Peyer's patch (tissue), 4 donors: ENCODE measurements at regions not wholly inside any gene's neighbourhood (a gene's known extent, or its start where the extent isn't known, plus 50 kb on each side); places are given as distances from the start of the nearest gene placed in this dataset.

Experiments used
- DNase-seq, 3 donors: peaks; one replicate each; pipeline ENCODE4 v3.0.0-alpha.2; 2017 to 2019
- H3K27ac ChIP-seq, 4 donors: fragments of 200-600 bp; sonication (generic); one replicate each; pipeline ENCODE4 v1.5.1; 2016 to 2019
- H3K27me3 ChIP-seq, 2 donors: fragments of 200-600 bp; sonication (generic); one replicate each; pipeline ENCODE4 v1.5.1; 2019
- H3K36me3 ChIP-seq, 3 donors: fragments of 200-600 bp; sonication (generic); one replicate each; pipeline ENCODE4 v1.5.1; 2016 to 2019
- H3K4me1 ChIP-seq, 4 donors: fragments of 200-600 bp; sonication (generic); one replicate each; pipeline ENCODE4 v1.5.1; 2016 to 2019
- H3K4me3 ChIP-seq, 4 donors: fragments of 200-600 bp; sonication (generic); 1 replicate in 3 of 4; 2 replicates in 1 of 4; pipeline ENCODE4 v1.5.1; 2016 to 2019; ENCODE audit warnings: mild to moderate bottlenecking in 1 of 4
- H3K9me3 ChIP-seq, 4 donors: fragments of 200-600 bp; sonication (generic); one replicate each; pipeline ENCODE4 v1.5.1; 2016 to 2019; ENCODE audit warnings: mild to moderate bottlenecking in 1 of 4
- POLR2A ChIP-seq, 2 donors: fragments of 450-650 bp; IDR thresholded peaks; one replicate each; pipeline ENCODE4 v1.5.1; 2017; ENCODE audit warnings: antibody characterized with exemption in 2 of 2, mild to moderate bottlenecking in 2 of 2, moderate library complexity in 2 of 2
- TF ChIP-seq, protein P1 (sequence below), 6 experiments: fragments of 450-650 bp in 4 of 6; fragments of 200-600 bp in 2 of 6; sonication (generic) in 1 of 6; IDR thresholded peaks; one replicate each; pipeline ENCODE4 v1.5.1; 2017 to 2019; ENCODE audit warnings: antibody characterized with exemption in 6 of 6, mild to moderate bottlenecking in 3 of 6, moderate library complexity in 1 of 6

- TF ChIP-seq, protein P1, sequence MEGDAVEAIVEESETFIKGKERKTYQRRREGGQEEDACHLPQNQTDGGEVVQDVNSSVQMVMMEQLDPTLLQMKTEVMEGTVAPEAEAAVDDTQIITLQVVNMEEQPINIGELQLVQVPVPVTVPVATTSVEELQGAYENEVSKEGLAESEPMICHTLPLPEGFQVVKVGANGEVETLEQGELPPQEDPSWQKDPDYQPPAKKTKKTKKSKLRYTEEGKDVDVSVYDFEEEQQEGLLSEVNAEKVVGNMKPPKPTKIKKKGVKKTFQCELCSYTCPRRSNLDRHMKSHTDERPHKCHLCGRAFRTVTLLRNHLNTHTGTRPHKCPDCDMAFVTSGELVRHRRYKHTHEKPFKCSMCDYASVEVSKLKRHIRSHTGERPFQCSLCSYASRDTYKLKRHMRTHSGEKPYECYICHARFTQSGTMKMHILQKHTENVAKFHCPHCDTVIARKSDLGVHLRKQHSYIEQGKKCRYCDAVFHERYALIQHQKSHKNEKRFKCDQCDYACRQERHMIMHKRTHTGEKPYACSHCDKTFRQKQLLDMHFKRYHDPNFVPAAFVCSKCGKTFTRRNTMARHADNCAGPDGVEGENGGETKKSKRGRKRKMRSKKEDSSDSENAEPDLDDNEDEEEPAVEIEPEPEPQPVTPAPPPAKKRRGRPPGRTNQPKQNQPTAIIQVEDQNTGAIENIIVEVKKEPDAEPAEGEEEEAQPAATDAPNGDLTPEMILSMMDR (IDR thresholded peaks at IDR 0.05), result no peak
- TF ChIP-seq POLR2A (IDR thresholded peaks at IDR 0.05), result no peak
- H3K4me3 ChIP-seq, result no peak overlapping the region
- H3K27me3 ChIP-seq, result no peaks in the 10 kb centered on the region
- H3K27ac ChIP-seq, result no peak overlapping the region
- H3K4me1 ChIP-seq, result peaks cover 0 to 8% (median 0%) of the 10 kb centered on the region in 4 donors
- no peak for DNase-seq
- H3K36me3 ChIP-seq, result no peaks in the 10 kb centered on the region
- no peaks in the 10 kb centered on the region for H3K9me3 ChIP-seq
These were observed 87.9 kb downstream of the KLF15 start for GRCh38 chr3:126269354-126269753.

GRCh38 chr3:126268866-126269265 is 88.3 kb downstream of the KLF15 start:
- H3K4me3 ChIP-seq, result no peak overlapping the region
- DNase-seq, result peak in 1 of 3 donors; percentile 32
- H3K27me3 ChIP-seq, result no peaks in the 10 kb centered on the region
- no peaks in the 10 kb centered on the region for H3K36me3 ChIP-seq
- H3K4me1 ChIP-seq, result peaks cover 0 to 8% (median 0%) of the 10 kb centered on the region in 4 donors
- no peak overlapping the region for H3K27ac ChIP-seq
- TF ChIP-seq, protein P1 (IDR thresholded peaks at IDR 0.05), result no peak
- no peak for TF ChIP-seq POLR2A (IDR thresholded peaks at IDR 0.05)
- H3K9me3 ChIP-seq, result no peaks in the 10 kb centered on the region

GRCh38 chr3:126267976-126268615 is 87.7 kb upstream of the ALDH1L1 start:
- peak in 1 of 3 donors; percentile 34 for DNase-seq
- Histone ChIP-seq H3K36me3 (no peaks in the 10 kb centered on the region), H3K27ac (peak overlapping the region in 2 of 4 donors; percentile 53 to 69), H3K9me3 (no peaks in the 10 kb centered on the region), H3K4me3 (peak overlapping the region in 1 of 4 donors; percentile 6), H3K4me1 (peaks cover 0 to 8% (median 0%) of the 10 kb centered on the region in 4 donors), H3K27me3 (no peaks in the 10 kb centered on the region)
- TF ChIP-seq POLR2A (IDR thresholded peaks at IDR 0.05), result no peak
- TF ChIP-seq, protein P1 (IDR thresholded peaks at IDR 0.05), result no peak

DNA sequence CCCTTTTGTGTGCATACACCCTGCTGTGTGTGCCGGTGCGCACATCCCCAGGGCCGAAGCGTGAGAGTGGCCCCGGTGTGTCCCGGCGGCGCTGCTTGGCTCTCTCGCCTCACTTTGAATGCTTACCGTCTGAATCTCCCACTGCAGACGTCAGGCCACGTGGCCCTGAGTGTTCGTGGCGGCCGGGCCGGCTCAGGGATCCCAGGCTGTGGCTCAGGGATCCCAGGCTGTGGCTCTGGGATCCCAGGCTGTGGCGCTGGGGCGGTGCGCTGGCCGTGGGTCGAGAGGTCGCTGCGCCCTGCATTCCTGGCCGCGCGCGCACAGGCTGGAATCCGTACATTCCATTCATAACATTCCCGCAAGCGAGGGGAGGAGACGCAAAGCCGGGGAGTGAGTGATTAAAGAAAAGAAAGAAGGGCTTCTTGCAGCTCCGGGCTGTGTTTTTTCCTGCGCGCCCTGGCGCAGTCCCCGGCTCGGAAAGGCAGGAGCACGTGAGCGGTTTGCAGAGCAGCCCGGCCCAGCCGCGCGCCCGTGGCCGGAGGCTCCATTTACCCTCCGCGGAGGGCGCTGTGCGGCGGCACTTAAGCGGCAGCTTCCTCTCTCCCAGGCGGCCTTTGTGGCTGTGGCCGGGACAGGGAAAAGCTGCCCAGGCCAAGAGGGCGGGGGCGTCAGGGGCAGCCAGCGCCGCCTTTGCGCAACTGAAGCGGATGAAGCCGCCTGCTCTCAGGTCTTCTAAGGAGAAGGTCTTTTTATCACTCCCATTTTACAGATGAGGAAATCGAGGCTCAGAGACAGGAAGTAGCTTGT is 87.0 kb upstream of the ALDH1L1 start:
- Histone ChIP-seq H3K9me3 (no peaks in the 10 kb centered on the region), H3K4me1 (peaks cover 0 to 8% (median 0%) of the 10 kb centered on the region in 4 donors), H3K36me3 (no peaks in the 10 kb centered on the region), H3K27ac (peak overlapping the region; percentile 32 to 69 (median 46)), H3K27me3 (no peaks in the 10 kb centered on the region), H3K4me3 (peak overlapping the region in 2 of 4 donors; percentile 6 to 35)
- TF ChIP-seq POLR2A (IDR thresholded peaks at IDR 0.05), result no peak
- TF ChIP-seq, protein P1 (IDR thresholded peaks at IDR 0.05), result no peak
- DNase-seq, result peak in 1 of 3 donors; percentile 64

GRCh38 chr3:126266850-126267168 is 86.4 kb upstream of the ALDH1L1 start:
- Histone ChIP-seq H3K36me3 (no peaks in the 10 kb centered on the region), H3K4me1 (peaks cover 0 to 8% (median 0%) of the 10 kb centered on the region in 4 donors), H3K27me3 (no peaks in the 10 kb centered on the region), H3K27ac (peak overlapping the region; percentile 32 to 69 (median 46)), H3K4me3 (peak overlapping the region in 1 of 4 donors; percentile 35), H3K9me3 (no peaks in the 10 kb centered on the region)
- no peak for DNase-seq
- TF ChIP-seq, protein P1 (IDR thresholded peaks at IDR 0.05), result no peak
- no peak for TF ChIP-seq POLR2A (IDR thresholded peaks at IDR 0.05)
